Omental fat pad (tissue), 3 donors: ENCODE measurements at regions not wholly inside any gene's neighbourhood (a gene's known extent, or its start where the extent isn't known, plus 50 kb on each side); places are given as distances from the start of the nearest gene placed in this dataset.

Experiments used
- ATAC-seq: fragments of 150-250 bp; one replicate; pipeline ENCODE4 v1.9.1; 2016; ENCODE audit warnings: mild to moderate bottlenecking, moderate library complexity; ENCODE audit not compliant: low FRiP score
- DNase-seq: peaks from one replicate; pipeline ENCODE4 v3.0.0-alpha.2; 2019; ENCODE audit warnings: low spot score
- CTCF ChIP-seq, 3 donors: fragments of 450-650 bp; IDR thresholded peaks; one replicate each; pipeline ENCODE4 v1.5.1; 2016 to 2017; ENCODE audit warnings: antibody characterized with exemption in 3 of 3, mild to moderate bottlenecking in 3 of 3, moderate library complexity in 2 of 3

GRCh38 chr12:81974762-81975161 lies 215.6 kb upstream of the PPFIA2 start:
- ATAC-seq (no peak), DNase-seq (no peak)
- TF ChIP-seq CTCF (IDR thresholded peaks at IDR 0.05), result no peak

- DNase-seq (no peak), ATAC-seq (no peak)
- no peak for TF ChIP-seq CTCF (IDR thresholded peaks at IDR 0.05)
Observed at GRCh38 chr12:81968421-81968820, 209.3 kb upstream of the PPFIA2 start.

GRCh38 chr12:81963636-81964035 lies 204.5 kb upstream of the PPFIA2 start:
- no peak for ATAC-seq
- TF ChIP-seq CTCF (IDR thresholded peaks at IDR 0.05), result no peak
- DNase-seq, result no peak

- TF ChIP-seq CTCF (IDR thresholded peaks at IDR 0.05), result no peak
- no peak for ATAC-seq
- no peak for DNase-seq
Observed at GRCh38 chr12:81963026-81963425, 203.9 kb upstream of the PPFIA2 start.

GRCh38 chr12:81962126-81962856 lies 203.1 kb upstream of the PPFIA2 start:
- no peak for DNase-seq
- ATAC-seq, result no peak
- no peak for TF ChIP-seq CTCF (IDR thresholded peaks at IDR 0.05)

- no peak for TF ChIP-seq CTCF (IDR thresholded peaks at IDR 0.05)
- ATAC-seq (no peak), DNase-seq (no peak)
Observed at GRCh38 chr12:81958406-81958805, 199.3 kb upstream of the PPFIA2 start.

GRCh38 chr12:81957631-81958030 lies 198.5 kb upstream of the PPFIA2 start:
- TF ChIP-seq CTCF (IDR thresholded peaks at IDR 0.05), result no peak
- DNase-seq (no peak), ATAC-seq (no peak)
